Smooth muscle cell (in vitro differentiated cells): ENCODE measurements at regions not wholly inside any gene's neighbourhood (a gene's known extent, or its start where the extent isn't known, plus 50 kb on each side); places are given as distances from the start of the nearest gene placed in this dataset.
A peak's percentile ranks its signal among the peaks of the same experiment; 100 is the strongest.
"Not testable (repeated sequence)": the region's sequence is repeated elsewhere in the genome, so short reads cannot be mapped to it uniquely, and the experiment has no call there.

Experiments used
- DNase-seq: peaks from one replicate; lab custom pipeline; 2025; ENCODE audit not compliant: unreplicated experiment; lab: John Stamatoyannopoulos, UW
- H2AFZ ChIP-seq: fragments of 200-600 bp; sonication (generic); 2 replicates; pipeline ENCODE4 v1.6.0; 2016; ENCODE audit warnings: antibody characterized with exemption, low read depth, mild to moderate bottlenecking
- H3F3A ChIP-seq: fragments of 200-600 bp; sonication (generic); 2 replicates; pipeline ENCODE4 v1.6.0; 2017; ENCODE audit warnings: antibody characterized with exemption, low read depth
- H3K27ac ChIP-seq: fragments of 200-600 bp; sonication (generic); 2 replicates; pipeline ENCODE4 v1.5.1; 2016; ENCODE audit warnings: low read depth, mild to moderate bottlenecking
- H3K27me3 ChIP-seq: fragments of 200-600 bp; sonication (generic); 2 replicates; pipeline ENCODE4 v1.6.1; 2016; ENCODE audit warnings: low read depth, mild to moderate bottlenecking
- H3K36me3 ChIP-seq: fragments of 200-600 bp; sonication (generic); 2 replicates; pipeline ENCODE4 v1.5.1; 2016; ENCODE audit warnings: low read depth
- H3K4me1 ChIP-seq: fragments of 200-600 bp; sonication (generic); 2 replicates; pipeline ENCODE4 v1.5.1; 2016; ENCODE audit warnings: low read depth
- H3K4me2 ChIP-seq: fragments of 200-600 bp; sonication (generic); 2 replicates; pipeline ENCODE4 v1.6.0; 2016; ENCODE audit warnings: mild to moderate bottlenecking
- H3K4me3 ChIP-seq: fragments of 200-600 bp; sonication (generic); 2 replicates; pipeline ENCODE4 v1.5.1; 2016; ENCODE audit warnings: mild to moderate bottlenecking
- H3K79me2 ChIP-seq: fragments of 200-600 bp; sonication (generic); 2 replicates; pipeline ENCODE4 v1.6.0; 2016; ENCODE audit warnings: low read depth, mild to moderate bottlenecking
- H3K9ac ChIP-seq: fragments of 200-600 bp; sonication (generic); 2 replicates; pipeline ENCODE4 v1.6.0; 2016; ENCODE audit warnings: low read depth
- H3K9me3 ChIP-seq: fragments of 200-600 bp; sonication (generic); replicated peaks from 2 replicates; pipeline ENCODE4 v1.5.1; 2016; ENCODE audit warnings: low read depth
- H4K20me1 ChIP-seq: fragments of 200-600 bp; sonication (generic); 2 replicates; pipeline ENCODE4 v1.6.0; 2016; ENCODE audit warnings: low read depth
- CTCF ChIP-seq: fragments of 200-600 bp; sonication (generic); IDR thresholded peaks from 2 replicates; pipeline ENCODE4 v1.5.1; 2017; ENCODE audit warnings: borderline replicate concordance, mild to moderate bottlenecking, antibody characterized with exemption; ENCODE audit not compliant: insufficient read depth, poor library complexity, severe bottlenecking
- WGBS: methylation state at CpG from one replicate; pipeline ENCODE4 v1.1.7; 2016; ENCODE audit warnings: low lambda C conversion rate; 5-methylcytosine and 5-hydroxymethylcytosine counted together

GRCh38 chr15:93932164-93932776 is 299.1 kb upstream of the MCTP2 start:
- H3K9me3 ChIP-seq: no peaks in the 10 kb centered on the region
- H3K4me2 ChIP-seq: no peak overlapping the region
- H3K36me3 ChIP-seq: no peaks in the 10 kb centered on the region
- no peak overlapping the region for H2AFZ ChIP-seq
- no peaks in the 10 kb centered on the region for H4K20me1 ChIP-seq
- no peak overlapping the region for H3K9ac ChIP-seq
- 56% methylated on average over 5 of the region's 5 CpGs for WGBS
- H3K27ac ChIP-seq: no peak overlapping the region
- peaks cover 27% of the 10 kb centered on the region for H3K27me3 ChIP-seq
- no peak overlapping the region for H3K4me3 ChIP-seq
- peaks cover 4% of the 10 kb centered on the region for H3F3A ChIP-seq
- DNase-seq: no peak
- TF ChIP-seq CTCF: no peak
- H3K79me2 ChIP-seq: no peaks in the 10 kb centered on the region
- H3K4me1 ChIP-seq: no peaks in the 10 kb centered on the region

- no peak for TF ChIP-seq CTCF
- Histone ChIP-seq H3K4me3 (no peak overlapping the region), H3K9me3 (no peaks in the 10 kb centered on the region), H4K20me1 (no peaks in the 10 kb centered on the region), H3K27ac (peak overlapping the region; percentile 47), H3K9ac (no peak overlapping the region), H3K79me2 (no peaks in the 10 kb centered on the region), H3K36me3 (no peaks in the 10 kb centered on the region), H2AFZ (no peak overlapping the region), H3K4me2 (peak overlapping the region; percentile 10), H3F3A (peaks cover 4% of the 10 kb centered on the region), H3K4me1 (no peaks in the 10 kb centered on the region), H3K27me3 (peaks cover 18% of the 10 kb centered on the region)
- WGBS: 33% methylated on average over 7 of the region's 7 CpGs
- no peak for DNase-seq
Measured at GRCh38 chr15:93929375-93930094, 301.8 kb upstream of the MCTP2 start.

GRCh38 chr15:93920204-93920603 is 311.2 kb upstream of the MCTP2 start:
- H2AFZ ChIP-seq: no peak overlapping the region
- no peak overlapping the region for H3K4me2 ChIP-seq
- no peaks in the 10 kb centered on the region for H3K36me3 ChIP-seq
- H3K27ac ChIP-seq: no peak overlapping the region
- H4K20me1 ChIP-seq: no peaks in the 10 kb centered on the region
- peaks cover 3% of the 10 kb centered on the region for H3K4me1 ChIP-seq
- H3K27me3 ChIP-seq: no peaks in the 10 kb centered on the region
- WGBS: 68% methylated on average over 4 of the region's 4 CpGs
- no peak for DNase-seq
- H3F3A ChIP-seq: no peaks in the 10 kb centered on the region
- TF ChIP-seq CTCF: no peak
- H3K4me3 ChIP-seq: no peak overlapping the region
- no peak overlapping the region for H3K9ac ChIP-seq
- no peaks in the 10 kb centered on the region for H3K9me3 ChIP-seq
- no peaks in the 10 kb centered on the region for H3K79me2 ChIP-seq

- H3F3A ChIP-seq, H3K4me1 ChIP-seq, H3K9ac ChIP-seq, H3K9me3 ChIP-seq, H3K36me3 ChIP-seq, H3K4me3 ChIP-seq, DNase-seq, H3K27ac ChIP-seq, H3K4me2 ChIP-seq, H2AFZ ChIP-seq, H3K27me3 ChIP-seq, H4K20me1 ChIP-seq, H3K79me2 ChIP-seq: not testable (repeated sequence)
- WGBS: 24% methylated on average over 2 of the region's 2 CpGs
Measured at GRCh38 chr15:93918801-93919200, 312.6 kb upstream of the MCTP2 start.
